K562 (cell line): ENCODE measurements at regions not wholly inside any gene's neighbourhood (a gene's known extent, or its start where the extent isn't known, plus 50 kb on each side); places are given as distances from the start of the nearest gene placed in this dataset.

ENCODE experiments used
- ATAC-seq: fragments of 200-7000 bp; cut with Tn5 transposase; 3 replicates; pipeline ENCODE4 v1.9.1; 2020; ENCODE audit warnings: moderate library complexity
- BruUV-seq: library from RNA; stranded (reverse); fragments of 400-500 nt; replicated peaks from 2 replicates; lab custom pipeline; 2021; lab: Mats Ljungman, UMichigan
- CTCF ChIA-PET: fragments of 300-600 bp; formaldehyde crosslinking; extraction: SDS; loops from one replicate; lab custom pipeline; 2021; ENCODE audit warnings: low intra/inter-chr PET ratio; lab: Yijun Ruan, JAX
- POLR2A ChIA-PET: fragments of 300-600, 350-650 bp; sonication (Branson Sonifier 250); formaldehyde crosslinking; extraction: SDS; loops from one replicate; lab custom pipeline; 2021; ENCODE audit warnings: antibody characterized with exemption, inconsistent platforms; lab: Yijun Ruan, JAX
- DNase-seq, 4 experiments: peaks; one replicate each; pipeline versions ENCODE4 v3.0.0 to v3.0.0-alpha.2; 2011 to 2018; ENCODE audit warnings: low spot score in 3 of 4, mixed read lengths in 3 of 4; ENCODE audit errors: extremely low read depth in 1 of 4
- FAIRE-seq: peaks from 2 replicates; lab custom pipeline; 2011; peaks lifted over from hg19 to GRCh38; lab: Jason Lieb, UNC
- H2AFZ ChIP-seq: 2 replicates; pipeline ENCODE4 v1.6.0; 2011; ENCODE audit warnings: low read depth, low read length, control low read depth, inconsistent platforms
- H3K27ac ChIP-seq: fragments of 200-600 bp; 3 replicates; pipeline ENCODE4 v1.8.0; 2011; ENCODE audit warnings: low read depth, mild to moderate bottlenecking, control low read depth, inconsistent platforms, low read length, moderate library complexity, mixed read lengths; ENCODE audit errors: extremely low read depth
- H3K27me3 ChIP-seq, 2 experiments: fragments of 300-600 bp in 1 of 2; 2 replicates in 1 of 2; 3 replicates in 1 of 2; pipeline versions ENCODE4 v1.6.0 to v1.8.0; 2011; ENCODE audit warnings: inconsistent platforms in 2 of 2, low read length in 2 of 2, mild to moderate bottlenecking in 1 of 2, mixed read lengths in 1 of 2, moderate library complexity in 1 of 2; ENCODE audit not compliant: control insufficient read depth in 2 of 2, insufficient read depth in 2 of 2
- H3K36me3 ChIP-seq: fragments of 300-600 bp; 3 replicates; pipeline ENCODE4 v1.8.0; 2011; ENCODE audit warnings: mild to moderate bottlenecking, low read length, inconsistent platforms; ENCODE audit not compliant: control insufficient read depth, insufficient read depth
- H3K4me1 ChIP-seq, 2 experiments: fragments of 200-600 bp in 1 of 2; replicated peaks in 1 of 2; 2 replicates in 1 of 2; 3 replicates in 1 of 2; pipeline versions ENCODE4 v1.5.1 to v1.8.0; 2011; ENCODE audit warnings: inconsistent platforms in 2 of 2, low read length in 2 of 2, mild to moderate bottlenecking in 1 of 2, mixed read lengths in 1 of 2, moderate library complexity in 1 of 2; ENCODE audit not compliant: control insufficient read depth in 2 of 2, insufficient read depth in 2 of 2
- H3K4me2 ChIP-seq: 2 replicates; pipeline ENCODE4 v1.6.1; 2011; ENCODE audit warnings: low read length, control low read depth, inconsistent platforms, mixed read lengths; ENCODE audit not compliant: insufficient read depth
- H3K4me3 ChIP-seq: fragments of 200-600 bp; sonication (generic), shearing (Covaris generic); 2 replicates; pipeline ENCODE4 v1.5.1; 2016; ENCODE audit warnings: control low read depth, inconsistent platforms
- H3K79me2 ChIP-seq: fragments of 200-600 bp; 3 replicates; pipeline ENCODE4 v1.8.0; 2011; ENCODE audit warnings: low read length, inconsistent platforms; ENCODE audit not compliant: control insufficient read depth, insufficient read depth
- H3K9ac ChIP-seq, 2 experiments: 2 replicates each; pipeline versions ENCODE4 v1.6.0 to v1.6.1; 2011; ENCODE audit warnings: low read depth in 2 of 2, low read length in 2 of 2, control low read depth in 1 of 2, inconsistent platforms in 1 of 2, mild to moderate bottlenecking in 1 of 2, mixed read lengths in 1 of 2; ENCODE audit not compliant: insufficient read depth in 1 of 2
- H3K9me1 ChIP-seq: one replicate; pipeline ENCODE4 v1.6.0; 2011; ENCODE audit warnings: inconsistent platforms, mild to moderate bottlenecking, low read length, moderate library complexity; ENCODE audit not compliant: control insufficient read depth, insufficient read depth
- H3K9me3 ChIP-seq: replicated peaks from 2 replicates; pipeline ENCODE4 v1.5.1; 2011; ENCODE audit warnings: low read depth, low read length, inconsistent platforms; ENCODE audit not compliant: control insufficient read depth, insufficient read depth
- H4K20me1 ChIP-seq: replicated peaks from 2 replicates; pipeline ENCODE4 v1.6.1; 2011; ENCODE audit warnings: low read length, inconsistent platforms, mixed read lengths; ENCODE audit not compliant: control insufficient read depth, insufficient read depth
- EP300 ChIP-seq: IDR thresholded peaks from 2 replicates; pipeline ENCODE4 v1.6.1; 2012; ENCODE audit warnings: low read length, improper control_type of control experiment
- HDAC8 ChIP-seq: fragments of 450-650 bp; IDR thresholded peaks from 2 replicates; pipeline ENCODE4 v1.6.1; 2016; ENCODE audit warnings: mild to moderate bottlenecking, missing genetic modification characterization, moderate library complexity, missing compliant biosample characterization
- MAFF ChIP-seq: IDR thresholded peaks from 2 replicates; pipeline ENCODE4 v1.6.1; 2012; ENCODE audit warnings: low read length, improper control_type of control experiment
- NCOR1 ChIP-seq: fragments of 450-650 bp; IDR thresholded peaks from 2 replicates; pipeline ENCODE4 v1.6.1; 2016; ENCODE audit warnings: mild to moderate bottlenecking, moderate library complexity
- NFATC3 ChIP-seq: fragments of 450-650 bp; IDR thresholded peaks from 2 replicates; pipeline ENCODE4 v1.6.1; 2017; ENCODE audit warnings: mild to moderate bottlenecking
- NR3C1 ChIP-seq: sonication (generic); formaldehyde crosslinking; IDR thresholded peaks from 2 replicates; pipeline ENCODE4 v1.8.1; 2022; ENCODE audit warnings: missing genetic modification reagents
- SIN3B ChIP-seq: fragments of 450-650 bp; IDR thresholded peaks from 2 replicates; pipeline ENCODE4 v1.6.1; 2017; ENCODE audit warnings: low read depth, mild to moderate bottlenecking, moderate library complexity
- SMARCC2 ChIP-seq: fragments of 450-650 bp; IDR thresholded peaks from 2 replicates; pipeline ENCODE4 v1.6.1; 2017; ENCODE audit warnings: antibody characterized with exemption, moderate library complexity, mild to moderate bottlenecking, low read depth
- SRF ChIP-seq, 2 experiments: fragments of 250-450, 450-650 bp in 1 of 2; sonication (Bioruptor Pico) in 1 of 2; sonication (generic) in 1 of 2; formaldehyde crosslinking; IDR thresholded peaks; 2 replicates each; pipeline versions ENCODE4 v1.5.0 to v1.5.1; 2020 to 2022; ENCODE audit warnings: mild to moderate bottlenecking in 1 of 2, missing genetic modification reagents in 1 of 2
- ZC3H4 ChIP-seq: sonication (generic); formaldehyde crosslinking; IDR thresholded peaks from 2 replicates; pipeline ENCODE4 v1.9.0; 2021; ENCODE audit warnings: missing genetic modification reagents, borderline replicate concordance
- ZFX ChIP-seq: sonication (generic); formaldehyde crosslinking; IDR thresholded peaks from 2 replicates; pipeline ENCODE4 v1.8.0; 2022; ENCODE audit warnings: mild to moderate bottlenecking, missing genetic modification reagents, moderate library complexity
- ZNF239 ChIP-seq: fragments of 250-450 bp; sonication (Bioruptor Pico); IDR thresholded peaks from 2 replicates; pipeline ENCODE4 v1.4.0; 2020; ENCODE audit warnings: mild to moderate bottlenecking
- ZNF347 ChIP-seq: fragments of 450-650 bp; formaldehyde crosslinking; IDR thresholded peaks from 2 replicates; pipeline ENCODE4 v1.4.0; 2020; ENCODE audit warnings: low read depth, mild to moderate bottlenecking, moderate library complexity
- ZNF445 ChIP-seq: fragments of 250-450 bp; sonication (Bioruptor Pico); IDR thresholded peaks from 2 replicates; pipeline ENCODE4 v1.4.0; 2020; ENCODE audit warnings: low read depth, mild to moderate bottlenecking, moderate library complexity
- ZNF830 ChIP-seq: fragments of 250-450 bp; sonication (Bioruptor Pico); IDR thresholded peaks from 2 replicates; pipeline ENCODE4 v1.5.0; 2021; ENCODE audit warnings: mild to moderate bottlenecking
- WGBS: fragments of 100-300 bp; shearing (Covaris generic); methylation state at CpG from one replicate; pipeline ENCODE4 v1.1.6; 2016; ENCODE audit warnings: low coverage, mixed read lengths; ENCODE audit not compliant: insufficient coverage; ENCODE audit errors: missing lambda C conversion rate; 5-methylcytosine and 5-hydroxymethylcytosine counted together
- in situ Hi-C: fragments of 300-500 bp; cut with MboI; formaldehyde crosslinking; loops from 4 replicates; pipeline ENCODE4 v1.15.0; 2018; ENCODE audit warnings: inconsistent platforms, mixed read lengths
- intact Hi-C: fragments of 100-400 bp; cut with micrococcal nuclease; formaldehyde crosslinking; loops from 2 replicates; pipeline ENCODE4 v1.14.2; 2022
- TF ChIP-seq, protein P1 (sequence below), 3 experiments: fragments of 200-800 bp in 1 of 3; fragments of 250-450 bp in 1 of 3; fragments of 450-650 bp in 1 of 3; sonication (Bioruptor Pico) in 1 of 3; sonication (Bioruptor generic) in 1 of 3; formaldehyde crosslinking in 1 of 3; IDR thresholded peaks; 2 replicates each; pipeline versions ENCODE4 v1.6.1 to v1.8.0; 2016 to 2022; ENCODE audit warnings: mild to moderate bottlenecking in 2 of 3, missing genetic modification characterization in 2 of 3, missing compliant biosample characterization in 1 of 3, moderate library complexity in 1 of 3
- TF ChIP-seq, protein P2 (sequence below): sonication (generic); formaldehyde crosslinking; IDR thresholded peaks from 2 replicates; pipeline ENCODE4 v1.9.0; 2022; ENCODE audit warnings: mild to moderate bottlenecking, missing genetic modification reagents
- TF ChIP-seq, protein P3 (sequence below): fragments of 250-450 bp; sonication (Bioruptor Pico); IDR thresholded peaks from 2 replicates; pipeline ENCODE4 v1.8.0; 2022; ENCODE audit warnings: moderate library complexity, mild to moderate bottlenecking, inconsistent platforms

DNA sequence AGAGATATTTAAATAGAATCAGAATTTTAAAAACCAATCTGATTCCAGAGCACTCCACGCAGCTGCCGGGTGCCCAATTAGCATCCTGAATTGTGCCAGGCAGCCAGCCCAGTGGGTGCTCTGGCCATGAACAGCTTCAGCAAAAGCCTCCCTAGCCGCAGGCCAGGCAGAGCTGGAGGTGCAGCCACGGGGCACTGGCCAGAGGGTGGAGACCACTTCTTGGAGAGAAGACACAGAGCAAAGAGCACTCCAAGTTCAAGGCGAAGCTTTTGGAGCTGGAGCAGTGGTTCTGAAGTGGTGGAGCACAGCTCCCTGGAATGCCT is 475.6 kb upstream of the PROK2 start:
- H3K27me3 ChIP-seq = no peaks in the 10 kb centered on the region
- H3K9me1 ChIP-seq = no peaks in the 10 kb centered on the region
- TF ChIP-seq, protein P1, sequence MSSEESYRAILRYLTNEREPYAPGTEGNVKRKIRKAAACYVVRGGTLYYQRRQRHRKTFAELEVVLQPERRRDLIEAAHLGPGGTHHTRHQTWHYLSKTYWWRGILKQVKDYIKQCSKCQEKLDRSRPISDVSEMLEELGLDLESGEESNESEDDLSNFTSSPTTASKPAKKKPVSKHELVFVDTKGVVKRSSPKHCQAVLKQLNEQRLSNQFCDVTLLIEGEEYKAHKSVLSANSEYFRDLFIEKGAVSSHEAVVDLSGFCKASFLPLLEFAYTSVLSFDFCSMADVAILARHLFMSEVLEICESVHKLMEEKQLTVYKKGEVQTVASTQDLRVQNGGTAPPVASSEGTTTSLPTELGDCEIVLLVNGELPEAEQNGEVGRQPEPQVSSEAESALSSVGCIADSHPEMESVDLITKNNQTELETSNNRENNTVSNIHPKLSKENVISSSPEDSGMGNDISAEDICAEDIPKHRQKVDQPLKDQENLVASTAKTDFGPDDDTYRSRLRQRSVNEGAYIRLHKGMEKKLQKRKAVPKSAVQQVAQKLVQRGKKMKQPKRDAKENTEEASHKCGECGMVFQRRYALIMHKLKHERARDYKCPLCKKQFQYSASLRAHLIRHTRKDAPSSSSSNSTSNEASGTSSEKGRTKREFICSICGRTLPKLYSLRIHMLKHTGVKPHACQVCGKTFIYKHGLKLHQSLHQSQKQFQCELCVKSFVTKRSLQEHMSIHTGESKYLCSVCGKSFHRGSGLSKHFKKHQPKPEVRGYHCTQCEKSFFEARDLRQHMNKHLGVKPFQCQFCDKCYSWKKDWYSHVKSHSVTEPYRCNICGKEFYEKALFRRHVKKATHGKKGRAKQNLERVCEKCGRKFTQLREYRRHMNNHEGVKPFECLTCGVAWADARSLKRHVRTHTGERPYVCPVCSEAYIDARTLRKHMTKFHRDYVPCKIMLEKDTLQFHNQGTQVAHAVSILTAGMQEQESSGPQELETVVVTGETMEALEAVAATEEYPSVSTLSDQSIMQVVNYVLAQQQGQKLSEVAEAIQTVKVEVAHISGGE (CRISPR knock-in tag; IDR thresholded peaks at IDR 0.05) = no peak
- TF ChIP-seq ZNF347 (CRISPR knock-in tag) = no peak
- TF ChIP-seq NFATC3 = no peak
- TF ChIP-seq, protein P2, sequence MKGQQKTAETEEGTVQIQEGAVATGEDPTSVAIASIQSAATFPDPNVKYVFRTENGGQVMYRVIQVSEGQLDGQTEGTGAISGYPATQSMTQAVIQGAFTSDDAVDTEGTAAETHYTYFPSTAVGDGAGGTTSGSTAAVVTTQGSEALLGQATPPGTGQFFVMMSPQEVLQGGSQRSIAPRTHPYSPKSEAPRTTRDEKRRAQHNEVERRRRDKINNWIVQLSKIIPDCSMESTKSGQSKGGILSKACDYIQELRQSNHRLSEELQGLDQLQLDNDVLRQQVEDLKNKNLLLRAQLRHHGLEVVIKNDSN = no peak
- TF ChIP-seq ZNF830 (CRISPR knock-in tag) = no peak
- no peak for TF ChIP-seq ZFX (CRISPR knock-in tag)
- TF ChIP-seq MAFF = no peak
- no peak for TF ChIP-seq ZC3H4 (CRISPR knock-in tag)
- no peak for TF ChIP-seq SMARCC2
- no peak for TF ChIP-seq SIN3B
- TF ChIP-seq, protein P3, sequence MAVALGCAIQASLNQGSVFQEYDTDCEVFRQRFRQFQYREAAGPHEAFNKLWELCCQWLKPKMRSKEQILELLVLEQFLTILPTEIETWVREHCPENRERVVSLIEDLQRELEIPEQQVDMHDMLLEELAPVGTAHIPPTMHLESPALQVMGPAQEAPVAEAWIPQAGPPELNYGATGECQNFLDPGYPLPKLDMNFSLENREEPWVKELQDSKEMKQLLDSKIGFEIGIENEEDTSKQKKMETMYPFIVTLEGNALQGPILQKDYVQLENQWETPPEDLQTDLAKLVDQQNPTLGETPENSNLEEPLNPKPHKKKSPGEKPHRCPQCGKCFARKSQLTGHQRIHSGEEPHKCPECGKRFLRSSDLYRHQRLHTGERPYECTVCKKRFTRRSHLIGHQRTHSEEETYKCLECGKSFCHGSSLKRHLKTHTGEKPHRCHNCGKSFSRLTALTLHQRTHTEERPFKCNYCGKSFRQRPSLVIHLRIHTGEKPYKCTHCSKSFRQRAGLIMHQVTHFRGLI (CRISPR knock-in tag) = no peak
- TF ChIP-seq NCOR1 = no peak
- no peak for TF ChIP-seq ZNF445
- TF ChIP-seq NR3C1 (CRISPR knock-in tag) = no peak
- no peak for TF ChIP-seq HDAC8 (tag)
- TF ChIP-seq EP300 = no peak
- TF ChIP-seq ZNF239 (CRISPR knock-in tag) = no peak
- no peak for TF ChIP-seq SRF (CRISPR knock-in tag; IDR thresholded peaks at IDR 0.05)
- H3K36me3 ChIP-seq = no peaks in the 10 kb centered on the region
- H3K27ac ChIP-seq = no peak overlapping the region
- ATAC-seq (no peak), FAIRE-seq (no peak), DNase-seq (no peak)
- no peak overlapping the region for H3K4me2 ChIP-seq
- CTCF ChIA-PET = no interaction called here
- H2AFZ ChIP-seq = no peak overlapping the region
- H3K9ac ChIP-seq = no peak overlapping the region
- POLR2A ChIA-PET = no interaction called here
- no TSS peak for BruUV-seq
- intact Hi-C loops = loop anchor here (10.0 kb wide), 2 partner anchors 546 to 564 kb away; no protein-coding TSS in a partner anchor
- H4K20me1 ChIP-seq = no peaks in the 10 kb centered on the region
- H3K79me2 ChIP-seq = no peaks in the 10 kb centered on the region
- WGBS = 53% methylated on average over 5 of the region's 5 CpGs
- in situ Hi-C loops = loop anchor here (5.0 to 10.0 kb wide), 3 partner anchors 173 to 526 kb away; no protein-coding TSS in a partner anchor
- no peaks in the 10 kb centered on the region for H3K9me3 ChIP-seq
- H3K4me3 ChIP-seq = no peak overlapping the region
- peaks cover 8 to 14% of the 10 kb centered on the region in 2 experiments for H3K4me1 ChIP-seq
